ENCODE measurements at regions not wholly inside any gene's neighbourhood (a gene's known extent, or its start where the extent isn't known, plus 50 kb on each side); places are given as distances from the start of the nearest gene placed in this dataset.

DNA sequence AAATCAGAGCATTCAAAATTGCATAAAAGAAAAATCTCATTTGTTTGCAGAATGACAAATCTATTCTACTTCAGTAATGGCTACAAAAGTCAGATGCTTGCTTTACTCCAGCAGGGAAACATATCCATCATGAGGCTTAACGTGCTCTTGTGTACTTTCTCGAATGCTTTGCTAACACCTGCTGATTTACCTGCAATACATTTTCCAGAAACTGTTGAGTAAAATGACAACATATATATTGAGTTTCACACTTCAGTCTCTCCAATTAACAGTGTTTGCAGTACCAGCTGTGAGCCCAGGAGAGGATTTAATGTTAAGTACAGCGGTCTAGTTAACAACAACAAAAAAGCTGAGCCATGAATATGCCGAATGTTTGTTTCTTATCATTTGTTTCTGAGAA, 391.5 kb upstream of the SMC2 start:
- TF ChIP-seq, protein P1, sequence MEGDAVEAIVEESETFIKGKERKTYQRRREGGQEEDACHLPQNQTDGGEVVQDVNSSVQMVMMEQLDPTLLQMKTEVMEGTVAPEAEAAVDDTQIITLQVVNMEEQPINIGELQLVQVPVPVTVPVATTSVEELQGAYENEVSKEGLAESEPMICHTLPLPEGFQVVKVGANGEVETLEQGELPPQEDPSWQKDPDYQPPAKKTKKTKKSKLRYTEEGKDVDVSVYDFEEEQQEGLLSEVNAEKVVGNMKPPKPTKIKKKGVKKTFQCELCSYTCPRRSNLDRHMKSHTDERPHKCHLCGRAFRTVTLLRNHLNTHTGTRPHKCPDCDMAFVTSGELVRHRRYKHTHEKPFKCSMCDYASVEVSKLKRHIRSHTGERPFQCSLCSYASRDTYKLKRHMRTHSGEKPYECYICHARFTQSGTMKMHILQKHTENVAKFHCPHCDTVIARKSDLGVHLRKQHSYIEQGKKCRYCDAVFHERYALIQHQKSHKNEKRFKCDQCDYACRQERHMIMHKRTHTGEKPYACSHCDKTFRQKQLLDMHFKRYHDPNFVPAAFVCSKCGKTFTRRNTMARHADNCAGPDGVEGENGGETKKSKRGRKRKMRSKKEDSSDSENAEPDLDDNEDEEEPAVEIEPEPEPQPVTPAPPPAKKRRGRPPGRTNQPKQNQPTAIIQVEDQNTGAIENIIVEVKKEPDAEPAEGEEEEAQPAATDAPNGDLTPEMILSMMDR (IDR thresholded peaks at IDR 0.05; ENCODE audit: low read depth, low read length): no peak
- TF ChIP-seq, protein P2, sequence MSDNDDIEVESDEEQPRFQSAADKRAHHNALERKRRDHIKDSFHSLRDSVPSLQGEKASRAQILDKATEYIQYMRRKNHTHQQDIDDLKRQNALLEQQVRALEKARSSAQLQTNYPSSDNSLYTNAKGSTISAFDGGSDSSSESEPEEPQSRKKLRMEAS (IDR thresholded peaks at IDR 0.05; ENCODE audit: low read depth, low read length): no peak
- TF ChIP-seq POLR2A (IDR thresholded peaks at IDR 0.05; ENCODE audit: extremely low read depth, insufficient read length): no peak

All from NB4 (cell line).